Transverse colon (tissue), 4 donors: ENCODE measurements at regions not wholly inside any gene's neighbourhood (a gene's known extent, or its start where the extent isn't known, plus 50 kb on each side); places are given as distances from the start of the nearest gene placed in this dataset.

Experiments
- DNase-seq: peaks from one replicate; pipeline ENCODE4 v3.0.0-alpha.2; 2019
- H3K27ac ChIP-seq, 4 donors: fragments of 200-600 bp; sonication (generic); 2 replicates each; pipeline ENCODE4 v1.5.1; 2016 to 2018; ENCODE audit warnings: inconsistent platforms in 4 of 4
- H3K27me3 ChIP-seq: fragments of 200-600 bp; sonication (generic); 2 replicates; pipeline ENCODE4 v1.5.1; 2017; ENCODE audit warnings: inconsistent platforms
- H3K36me3 ChIP-seq, 4 donors: fragments of 200-600 bp; sonication (generic); 2 replicates each; pipeline ENCODE4 v1.5.1; 2017 to 2019; ENCODE audit warnings: inconsistent platforms in 4 of 4
- H3K4me1 ChIP-seq, 4 donors: fragments of 200-600 bp; sonication (generic); 2 replicates each; pipeline ENCODE4 v1.5.1; 2017 to 2020; ENCODE audit warnings: inconsistent platforms in 4 of 4
- H3K4me3 ChIP-seq, 4 donors: fragments of 200-600 bp; sonication (generic); 1 replicate in 1 of 4; 2 replicates in 3 of 4; pipeline versions ENCODE4 v1.5.1 to v1.6.1; 2017 to 2019; ENCODE audit warnings: inconsistent platforms in 4 of 4
- H3K9me3 ChIP-seq, 2 donors: fragments of 200-600 bp; sonication (generic); 2 replicates each; pipeline ENCODE4 v1.5.1; 2017 to 2019; ENCODE audit warnings: inconsistent platforms in 2 of 2
- EP300 ChIP-seq: sonication (generic); formaldehyde crosslinking; IDR thresholded peaks from one replicate; pipeline ENCODE4 v1.6.1; 2017; ENCODE audit warnings: antibody characterized with exemption, low read depth
- POLR2A ChIP-seq: fragments of 450-650 bp; IDR thresholded peaks from one replicate; pipeline ENCODE4 v1.6.1; 2016; ENCODE audit warnings: antibody characterized with exemption, mild to moderate bottlenecking, moderate library complexity
- POLR2AphosphoS5 ChIP-seq, 3 donors: sonication (generic); formaldehyde crosslinking; IDR thresholded peaks; one replicate each; pipeline ENCODE4 v1.6.1; 2016; ENCODE audit warnings: antibody characterized with exemption in 3 of 3
- WGBS, 2 donors: methylation state at CpG; one replicate each; pipeline ENCODE4 v1.1.5; 2018; ENCODE audit warnings: low coverage in 1 of 2; 5-methylcytosine and 5-hydroxymethylcytosine counted together
- in situ Hi-C, 4 donors: fragments of 200-750 bp; cut with MboI; loops; one replicate each; pipeline versions ENCODE4 v1.15.0 to v1.15.1; 2017; ENCODE audit warnings: low sequenced_read_pairs in 3 of 4, low pct_ligation_motif_present in 1 of 4, low pct_unique_long_range_greater_than_20kb in 1 of 4
- intact Hi-C: fragments of 100-400 bp; cut with DNase I; formaldehyde crosslinking; loops from one replicate; pipeline ENCODE4 v1.15.1; 2023; ENCODE audit warnings: low total_unique reads
- TF ChIP-seq, protein P1 (sequence below), 5 experiments: fragments of 200-600 bp in 3 of 5; fragments of 450-650 bp in 2 of 5; sonication (generic) in 3 of 5; IDR thresholded peaks; 1 replicate in 2 of 5; 2 replicates in 3 of 5; pipeline ENCODE4 v1.5.1; 2016 to 2017; ENCODE audit warnings: antibody characterized with exemption in 5 of 5, inconsistent platforms in 3 of 5, mild to moderate bottlenecking in 2 of 5, moderate library complexity in 1 of 5

- no peak for TF ChIP-seq EP300
- TF ChIP-seq, protein P1, sequence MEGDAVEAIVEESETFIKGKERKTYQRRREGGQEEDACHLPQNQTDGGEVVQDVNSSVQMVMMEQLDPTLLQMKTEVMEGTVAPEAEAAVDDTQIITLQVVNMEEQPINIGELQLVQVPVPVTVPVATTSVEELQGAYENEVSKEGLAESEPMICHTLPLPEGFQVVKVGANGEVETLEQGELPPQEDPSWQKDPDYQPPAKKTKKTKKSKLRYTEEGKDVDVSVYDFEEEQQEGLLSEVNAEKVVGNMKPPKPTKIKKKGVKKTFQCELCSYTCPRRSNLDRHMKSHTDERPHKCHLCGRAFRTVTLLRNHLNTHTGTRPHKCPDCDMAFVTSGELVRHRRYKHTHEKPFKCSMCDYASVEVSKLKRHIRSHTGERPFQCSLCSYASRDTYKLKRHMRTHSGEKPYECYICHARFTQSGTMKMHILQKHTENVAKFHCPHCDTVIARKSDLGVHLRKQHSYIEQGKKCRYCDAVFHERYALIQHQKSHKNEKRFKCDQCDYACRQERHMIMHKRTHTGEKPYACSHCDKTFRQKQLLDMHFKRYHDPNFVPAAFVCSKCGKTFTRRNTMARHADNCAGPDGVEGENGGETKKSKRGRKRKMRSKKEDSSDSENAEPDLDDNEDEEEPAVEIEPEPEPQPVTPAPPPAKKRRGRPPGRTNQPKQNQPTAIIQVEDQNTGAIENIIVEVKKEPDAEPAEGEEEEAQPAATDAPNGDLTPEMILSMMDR (IDR thresholded peaks at IDR 0.05): no peak
- no peak for TF ChIP-seq POLR2AphosphoS5 (IDR thresholded peaks at IDR 0.05)
- no peak for TF ChIP-seq POLR2A
- Histone ChIP-seq H3K27me3 (no peaks in the 10 kb centered on the region), H3K4me3 (no peak overlapping the region), H3K36me3 (no peaks in the 10 kb centered on the region), H3K27ac (no peak overlapping the region), H3K4me1 (no peaks in the 10 kb centered on the region), H3K9me3 (no peaks in the 10 kb centered on the region)
- no peak for DNase-seq
- intact Hi-C loops: no loop called here
- in situ Hi-C loops: no loop called here
- whole genome bisulfite sequencing, 2 donors: 90 to 93% methylated on average over 12 to 14 of the region's 14 CpGs
These were observed 2204.5 kb downstream of the ARAP2 start for GRCh38 chr4:34039766-34040165.

DNA sequence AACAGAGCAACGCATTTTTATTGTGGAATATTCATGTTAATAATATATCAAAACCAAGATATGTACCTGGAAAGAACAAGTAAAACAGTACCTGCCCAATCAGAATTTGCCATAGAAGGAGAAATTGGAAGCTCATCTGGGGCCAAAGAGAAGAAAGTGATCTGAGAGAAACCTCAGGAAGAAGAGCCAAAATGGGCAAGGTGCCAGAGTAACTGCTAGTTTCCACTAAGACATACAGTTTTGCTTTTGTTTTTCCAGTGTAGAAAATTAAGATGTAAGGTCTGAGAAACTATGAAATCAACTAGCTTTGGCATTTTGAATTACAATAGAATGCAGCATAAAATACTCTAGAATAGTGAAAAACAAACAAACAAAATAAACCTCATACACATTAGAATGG lies 2201.2 kb downstream of the ARAP2 start:
- Histone ChIP-seq H3K27ac (no peak overlapping the region), H3K27me3 (no peaks in the 10 kb centered on the region), H3K4me3 (no peak overlapping the region), H3K36me3 (no peaks in the 10 kb centered on the region), H3K9me3 (no peaks in the 10 kb centered on the region), H3K4me1 (no peaks in the 10 kb centered on the region)
- intact Hi-C loops: no loop called here
- DNase-seq: no peak
- TF ChIP-seq POLR2AphosphoS5 (IDR thresholded peaks at IDR 0.05) (no peak), EP300 (no peak), POLR2A (no peak)
- TF ChIP-seq, protein P1 (IDR thresholded peaks at IDR 0.05): no peak
- in situ Hi-C loops: no loop called here
- WGBS, 2 donors: 78 to 91% methylated on average over 1 of the region's 1 CpG

DNA sequence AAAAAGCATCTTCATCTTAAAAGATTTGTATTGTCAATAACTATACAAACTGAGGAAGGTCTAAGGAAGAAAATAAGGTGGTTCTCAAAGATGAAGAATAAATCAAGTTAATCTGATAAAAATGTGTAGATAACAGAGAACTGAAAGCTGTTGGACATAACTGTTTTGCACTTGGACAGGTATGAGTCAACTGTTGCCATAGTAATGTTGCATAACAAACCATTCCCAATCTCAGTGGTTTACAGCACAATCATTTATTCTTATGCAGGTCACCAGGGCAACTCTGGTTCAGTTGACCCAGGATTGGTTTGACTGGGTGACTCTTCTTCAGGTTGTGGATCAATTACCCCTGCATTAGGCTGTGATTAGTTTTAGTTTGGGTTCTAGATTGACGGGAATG lies 2197.7 kb downstream of the ARAP2 start:
- 80% methylated on average over 1 of the region's 1 CpG; no CpG with 5 or more reads in 1 of the 2 donors for WGBS, 2 donors
- Histone ChIP-seq H3K27me3 (no peaks in the 10 kb centered on the region), H3K27ac (no peak overlapping the region), H3K4me1 (no peaks in the 10 kb centered on the region), H3K4me3 (no peak overlapping the region), H3K36me3 (no peaks in the 10 kb centered on the region), H3K9me3 (no peaks in the 10 kb centered on the region)
- TF ChIP-seq POLR2A (no peak), EP300 (no peak), POLR2AphosphoS5 (IDR thresholded peaks at IDR 0.05) (no peak)
- TF ChIP-seq, protein P1 (IDR thresholded peaks at IDR 0.05): no peak
- intact Hi-C loops (no loop called here), in situ Hi-C loops (no loop called here)
- DNase-seq: no peak

DNA sequence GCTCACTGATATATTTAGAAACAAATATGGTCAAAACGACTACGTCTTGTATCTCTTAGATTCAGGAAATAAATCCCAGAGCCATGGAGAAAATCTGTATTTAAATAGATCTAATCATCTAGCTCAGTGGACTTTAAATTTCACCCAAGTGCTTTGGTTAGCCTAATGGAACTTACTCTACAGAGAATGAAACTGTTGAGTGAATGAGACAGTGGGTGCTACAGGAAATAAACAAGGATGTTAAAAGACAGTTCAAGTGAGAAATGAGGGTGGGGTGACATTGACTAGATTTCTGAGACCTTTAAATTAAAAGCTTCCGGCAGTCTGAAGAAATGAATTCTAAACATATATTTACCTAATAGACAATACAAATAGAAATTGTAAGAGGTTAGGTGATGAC lies 2197.0 kb downstream of the ARAP2 start:
- in situ Hi-C loops: no loop called here
- 66 to 75% methylated on average over 3 of the region's 3 CpGs for WGBS, 2 donors
- TF ChIP-seq, protein P1 (IDR thresholded peaks at IDR 0.05): no peak
- TF ChIP-seq POLR2AphosphoS5 (IDR thresholded peaks at IDR 0.05) (no peak), EP300 (no peak), POLR2A (no peak)
- intact Hi-C loops: no loop called here
- Histone ChIP-seq H3K4me3 (no peak overlapping the region), H3K27me3 (no peaks in the 10 kb centered on the region), H3K36me3 (no peaks in the 10 kb centered on the region), H3K4me1 (no peaks in the 10 kb centered on the region), H3K9me3 (no peaks in the 10 kb centered on the region), H3K27ac (no peak overlapping the region)
- DNase-seq: no peak
